ENCODE measurements at regions not wholly inside any gene's neighbourhood (a gene's known extent, or its start where the extent isn't known, plus 50 kb on each side); places are given as distances from the start of the nearest gene placed in this dataset.
A peak's percentile ranks its signal among the peaks of the same experiment; 100 is the strongest.

GRCh38 chr7:18153183-18153748, 125.6 kb upstream of the PRPS1L1 start:
- DNase-seq (ENCODE audit: low read depth) = no peak

- no peak for DNase-seq (ENCODE audit: low read depth)
Measured at GRCh38 chr7:18154726-18155125, 127.1 kb upstream of the PRPS1L1 start.

GRCh38 chr7:18157233-18157632, 129.6 kb upstream of the PRPS1L1 start:
- no peak for DNase-seq (ENCODE audit: low read depth)

- DNase-seq (ENCODE audit: low read depth) = no peak
Measured at GRCh38 chr7:18162657-18163056, 135.0 kb upstream of the PRPS1L1 start.

- DNase-seq (ENCODE audit: low read depth) = peak; percentile 30
Measured at GRCh38 chr7:18163091-18163490, 135.4 kb upstream of the PRPS1L1 start.

- DNase-seq (ENCODE audit: low read depth) = no peak
Measured at GRCh38 chr7:18165166-18165565, 137.5 kb upstream of the PRPS1L1 start.

GRCh38 chr7:18166002-18166401, 138.4 kb upstream of the PRPS1L1 start:
- no peak for DNase-seq (ENCODE audit: low read depth)

- no peak for DNase-seq (ENCODE audit: low read depth)
Measured at GRCh38 chr7:18167815-18168214, 140.2 kb upstream of the PRPS1L1 start.

- DNase-seq (ENCODE audit: low read depth) = no peak
Measured at GRCh38 chr7:18174996-18175395, 147.3 kb upstream of the PRPS1L1 start.

- no peak for DNase-seq (ENCODE audit: low read depth)
Measured at GRCh38 chr7:18175801-18176450, 148.3 kb upstream of the PRPS1L1 start.

GRCh38 chr7:18177129-18177814, 149.6 kb upstream of the PRPS1L1 start:
- DNase-seq (ENCODE audit: low read depth) = no peak

- DNase-seq (ENCODE audit: low read depth) = peak; percentile 85
Measured at GRCh38 chr7:18177815-18178660, 150.4 kb upstream of the PRPS1L1 start.

- DNase-seq (ENCODE audit: low read depth) = peak; percentile 41
Measured at GRCh38 chr7:18179093-18179492, 151.4 kb upstream of the PRPS1L1 start.

- DNase-seq (ENCODE audit: low read depth) = no peak
Measured at GRCh38 chr7:18180685-18181084, 153.0 kb upstream of the PRPS1L1 start.

GRCh38 chr7:18189500-18190126, 162.0 kb upstream of the PRPS1L1 start:
- no peak for DNase-seq (ENCODE audit: low read depth)

- DNase-seq (ENCODE audit: low read depth) = no peak
Measured at GRCh38 chr7:18191341-18191740, 163.7 kb upstream of the PRPS1L1 start.

GRCh38 chr7:18191862-18192625, 164.4 kb upstream of the PRPS1L1 start:
- DNase-seq (ENCODE audit: low read depth) = no peak

GRCh38 chr7:18194616-18195015, 167.0 kb upstream of the PRPS1L1 start:
- no peak for DNase-seq (ENCODE audit: low read depth)

- DNase-seq (ENCODE audit: low read depth) = no peak
Measured at GRCh38 chr7:18196638-18197037, 169.0 kb upstream of the PRPS1L1 start.

GRCh38 chr7:18198868-18199267, 171.2 kb upstream of the PRPS1L1 start:
- no peak for DNase-seq (ENCODE audit: low read depth)

- DNase-seq (ENCODE audit: low read depth) = no peak
Measured at GRCh38 chr7:18200266-18200665, 172.6 kb upstream of the PRPS1L1 start.

Data from Daoy (cell line).